A549 (cell line): ENCODE measurements at regions not wholly inside any gene's neighbourhood (a gene's known extent, or its start where the extent isn't known, plus 50 kb on each side); places are given as distances from the start of the nearest gene placed in this dataset.

Experiments
- TF ChIP-seq, protein P1 (sequence below): fragments of >200 bp; sonication (Bioruptor Twin); formaldehyde crosslinking; IDR thresholded peaks from 3 replicates; pipeline ENCODE4 v1.5.1; 2016
- TF ChIP-seq, protein P2 (sequence below): IDR thresholded peaks from 2 replicates; pipeline ENCODE4 v1.6.1; 2012

DNA sequence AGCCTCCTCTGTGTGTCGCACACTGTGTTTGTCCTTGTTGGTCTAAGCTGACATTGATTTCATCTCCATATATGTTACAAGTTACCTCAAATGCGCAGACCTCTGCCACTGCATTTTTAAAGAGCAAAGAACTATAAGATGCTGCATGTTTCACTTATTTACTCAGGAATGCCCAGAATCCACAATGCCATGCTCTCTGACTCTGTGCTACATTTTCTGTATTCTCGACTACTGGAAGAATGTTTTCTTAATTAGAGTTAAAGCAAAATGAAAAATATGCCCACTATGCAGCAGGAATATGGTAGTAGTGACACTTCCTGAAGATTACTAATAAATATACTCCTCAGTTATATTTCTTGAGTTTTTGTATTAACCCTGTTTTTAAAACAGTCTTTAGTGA lies 296.4 kb downstream of the HACE1 start:
- TF ChIP-seq, protein P1, sequence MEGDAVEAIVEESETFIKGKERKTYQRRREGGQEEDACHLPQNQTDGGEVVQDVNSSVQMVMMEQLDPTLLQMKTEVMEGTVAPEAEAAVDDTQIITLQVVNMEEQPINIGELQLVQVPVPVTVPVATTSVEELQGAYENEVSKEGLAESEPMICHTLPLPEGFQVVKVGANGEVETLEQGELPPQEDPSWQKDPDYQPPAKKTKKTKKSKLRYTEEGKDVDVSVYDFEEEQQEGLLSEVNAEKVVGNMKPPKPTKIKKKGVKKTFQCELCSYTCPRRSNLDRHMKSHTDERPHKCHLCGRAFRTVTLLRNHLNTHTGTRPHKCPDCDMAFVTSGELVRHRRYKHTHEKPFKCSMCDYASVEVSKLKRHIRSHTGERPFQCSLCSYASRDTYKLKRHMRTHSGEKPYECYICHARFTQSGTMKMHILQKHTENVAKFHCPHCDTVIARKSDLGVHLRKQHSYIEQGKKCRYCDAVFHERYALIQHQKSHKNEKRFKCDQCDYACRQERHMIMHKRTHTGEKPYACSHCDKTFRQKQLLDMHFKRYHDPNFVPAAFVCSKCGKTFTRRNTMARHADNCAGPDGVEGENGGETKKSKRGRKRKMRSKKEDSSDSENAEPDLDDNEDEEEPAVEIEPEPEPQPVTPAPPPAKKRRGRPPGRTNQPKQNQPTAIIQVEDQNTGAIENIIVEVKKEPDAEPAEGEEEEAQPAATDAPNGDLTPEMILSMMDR: no peak
- TF ChIP-seq, protein P2, sequence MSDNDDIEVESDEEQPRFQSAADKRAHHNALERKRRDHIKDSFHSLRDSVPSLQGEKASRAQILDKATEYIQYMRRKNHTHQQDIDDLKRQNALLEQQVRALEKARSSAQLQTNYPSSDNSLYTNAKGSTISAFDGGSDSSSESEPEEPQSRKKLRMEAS: no peak
